DMS 273 treated with DMSO at 0.1 percent for 48 hours (cell line): ENCODE measurements at regions not wholly inside any gene's neighbourhood (a gene's known extent, or its start where the extent isn't known, plus 50 kb on each side); places are given as distances from the start of the nearest gene placed in this dataset.
"Not testable (repeated sequence)": the region's sequence is repeated elsewhere in the genome, so short reads cannot be mapped to it uniquely, and the experiment has no call there.

Experiments
- DNase-seq: peaks from one replicate; lab custom pipeline; 2025; lab: John Stamatoyannopoulos, UW

DNA sequence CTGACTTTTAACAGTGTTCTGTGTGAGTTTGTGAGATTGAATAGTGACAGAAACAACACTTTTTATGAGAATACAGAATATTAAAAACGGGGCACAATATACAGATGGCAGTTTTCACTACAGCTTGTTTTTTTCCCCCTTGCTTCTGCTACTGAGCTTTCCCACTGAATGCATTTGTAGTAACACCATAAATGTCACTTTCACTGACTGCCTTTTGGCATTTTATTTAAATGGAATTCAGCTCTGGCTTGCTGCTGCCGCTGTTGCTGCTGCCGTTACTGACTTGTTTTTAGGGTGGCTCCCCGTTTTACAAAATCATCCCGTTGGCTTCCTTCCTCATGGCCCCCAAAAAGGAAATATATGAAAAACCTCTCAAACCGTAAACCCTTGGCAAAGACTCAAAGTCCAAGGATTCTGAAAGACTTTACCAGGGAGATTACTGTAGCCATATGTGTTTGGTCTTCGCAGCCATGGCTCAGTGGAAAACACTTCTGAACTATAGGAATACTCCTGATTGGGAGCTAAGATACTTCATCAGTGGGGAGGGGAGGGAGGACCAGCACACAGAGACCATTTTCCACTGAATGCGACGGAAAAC lies 151.0 kb downstream of the NUF2 start:
- no peak for DNase-seq

DNA sequence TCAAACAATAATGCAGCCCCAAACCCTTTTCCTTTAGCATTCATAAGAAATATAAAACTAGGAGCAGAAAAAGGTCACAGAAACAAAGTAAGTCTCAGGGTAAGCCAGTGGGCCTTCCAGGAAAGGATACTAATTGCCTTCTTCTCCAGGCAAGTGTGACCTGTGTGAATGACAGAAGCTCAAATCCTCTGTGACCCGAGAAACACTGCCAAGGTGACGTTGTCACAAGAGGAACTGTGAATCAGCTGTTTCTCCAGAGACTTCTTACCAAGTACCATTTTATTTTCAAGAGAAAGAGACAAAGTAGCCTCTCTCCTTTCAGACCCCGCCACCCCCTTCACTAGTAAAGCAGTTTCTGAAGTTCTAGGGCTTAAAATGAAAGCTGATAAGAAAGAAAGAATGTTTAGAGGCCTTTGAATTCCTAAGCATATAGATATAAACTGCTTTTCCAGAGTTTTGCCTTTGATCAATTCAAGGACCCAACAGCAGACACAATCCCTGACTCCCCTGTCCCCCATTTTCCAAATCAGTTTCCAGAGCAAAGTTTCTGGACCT lies 155.6 kb downstream of the NUF2 start:
- DNase-seq: no peak

GRCh38 chr1:163498391-163499330 lies 176.9 kb downstream of the NUF2 start:
- DNase-seq: not testable (repeated sequence)

- DNase-seq: no peak
Observed at GRCh38 chr1:163504331-163504978, 182.7 kb downstream of the NUF2 start.

- no peak for DNase-seq
Observed at GRCh38 chr1:163509114-163509513, 187.4 kb downstream of the NUF2 start.

- DNase-seq: no peak
Observed at GRCh38 chr1:163512349-163512989, 190.7 kb downstream of the NUF2 start.

GRCh38 chr1:163523375-163524029 lies 201.7 kb downstream of the NUF2 start:
- DNase-seq: no peak

- DNase-seq: no peak
Observed at GRCh38 chr1:163528710-163529348, 207.1 kb downstream of the NUF2 start.

GRCh38 chr1:163531345-163531744 lies 209.6 kb downstream of the NUF2 start:
- no peak for DNase-seq

- no peak for DNase-seq
Observed at GRCh38 chr1:163535401-163535800, 213.6 kb downstream of the NUF2 start.

DNA sequence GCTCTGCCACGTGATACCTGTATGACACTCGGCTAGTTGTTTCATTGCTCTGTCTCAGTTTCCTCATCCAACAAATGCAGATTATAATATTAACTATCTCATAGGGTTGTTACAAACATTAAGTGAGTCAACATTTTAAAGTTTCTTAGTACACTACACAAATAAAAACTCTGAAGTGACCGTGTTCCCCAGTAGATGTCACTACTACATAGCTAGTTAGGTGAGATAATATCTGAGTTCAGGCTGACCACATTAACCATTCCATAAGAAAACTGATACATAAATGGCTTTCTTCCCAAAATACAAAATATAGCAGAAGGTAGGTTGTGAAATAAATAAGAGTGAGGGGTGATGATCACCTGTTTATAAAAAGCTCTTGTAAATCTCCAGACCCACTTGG lies 214.1 kb downstream of the NUF2 start:
- DNase-seq: no peak

GRCh38 chr1:163537809-163538208 lies 216.1 kb downstream of the NUF2 start:
- no peak for DNase-seq

DNA sequence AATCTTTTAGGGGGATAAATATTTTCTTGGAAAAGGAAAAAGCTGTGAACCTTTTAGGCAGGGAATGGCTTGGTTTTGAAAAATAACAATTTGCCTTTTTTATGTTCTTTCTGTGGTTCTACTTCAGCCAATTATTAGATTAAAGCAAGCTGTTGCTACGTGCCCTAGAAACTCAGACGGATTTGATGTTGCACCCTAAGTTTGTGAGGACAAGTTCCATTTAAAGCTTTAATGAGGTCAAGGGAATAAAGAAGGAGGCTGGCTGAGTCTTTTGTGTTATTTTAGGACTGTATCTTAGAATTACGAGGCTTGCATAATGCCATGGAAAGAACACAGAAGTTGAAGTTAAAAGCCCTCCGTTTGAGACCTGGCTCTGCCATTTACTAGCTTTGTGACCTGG lies 216.9 kb downstream of the NUF2 start:
- DNase-seq: no peak

GRCh38 chr1:163540727-163541126 lies 219.0 kb downstream of the NUF2 start:
- DNase-seq: no peak

DNA sequence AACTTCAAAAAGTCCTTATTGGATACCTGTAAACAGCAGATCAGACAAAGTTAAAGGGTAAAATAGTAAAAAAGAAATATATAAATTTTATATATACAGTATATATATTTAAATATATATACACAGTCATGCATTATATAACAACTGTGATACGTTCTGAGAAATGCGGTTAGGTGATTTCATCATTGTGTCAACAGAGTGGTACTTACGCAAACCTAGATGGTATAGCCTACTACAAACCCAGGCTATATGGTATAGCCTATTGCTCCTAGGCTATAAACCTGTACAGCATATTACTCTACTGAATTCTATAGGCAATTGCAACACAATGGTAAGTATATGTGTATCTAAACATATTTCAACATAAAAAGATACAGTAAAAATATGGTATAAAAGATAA lies 222.7 kb downstream of the NUF2 start:
- DNase-seq: no peak

- no peak for DNase-seq
Observed at GRCh38 chr1:163558162-163558561, 236.4 kb downstream of the NUF2 start.

- DNase-seq: no peak
Observed at GRCh38 chr1:163561580-163562295, 240.0 kb downstream of the NUF2 start.

GRCh38 chr1:163562355-163562754 lies 240.6 kb downstream of the NUF2 start:
- DNase-seq: no peak

DNA sequence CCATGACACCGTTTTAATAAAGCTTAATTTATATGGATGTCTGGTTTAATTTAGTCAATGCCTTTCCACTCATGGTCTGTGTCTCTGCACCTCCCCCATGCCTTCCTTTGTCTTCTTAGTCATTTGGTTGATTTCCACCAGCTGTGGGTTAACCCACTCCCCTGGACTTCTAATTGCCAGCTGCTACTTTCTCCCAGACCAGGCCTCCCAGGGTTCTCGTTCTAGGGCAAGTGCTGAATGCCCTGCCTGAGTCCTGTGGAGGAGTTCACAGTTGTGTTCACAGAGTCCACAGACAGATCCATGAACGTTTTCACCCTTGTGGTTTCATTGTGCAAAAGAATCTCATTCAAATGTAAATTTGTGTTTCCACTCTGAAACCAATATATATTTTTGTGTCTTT lies 243.4 kb downstream of the NUF2 start:
- DNase-seq: no peak

- no peak for DNase-seq
Observed at GRCh38 chr1:163570071-163570470, 248.3 kb downstream of the NUF2 start.
